ENCODE measurements at regions not wholly inside any gene's neighbourhood (a gene's known extent, or its start where the extent isn't known, plus 50 kb on each side); places are given as distances from the start of the nearest gene placed in this dataset.
"Not testable (repeated sequence)": the region's sequence is repeated elsewhere in the genome, so short reads cannot be mapped to it uniquely, and the experiment has no call there.

- DNase-seq: not testable (repeated sequence)
Observed at GRCh38 chr2:89756616-89757015, 1065.1 kb downstream of the RPIA start.

DNA sequence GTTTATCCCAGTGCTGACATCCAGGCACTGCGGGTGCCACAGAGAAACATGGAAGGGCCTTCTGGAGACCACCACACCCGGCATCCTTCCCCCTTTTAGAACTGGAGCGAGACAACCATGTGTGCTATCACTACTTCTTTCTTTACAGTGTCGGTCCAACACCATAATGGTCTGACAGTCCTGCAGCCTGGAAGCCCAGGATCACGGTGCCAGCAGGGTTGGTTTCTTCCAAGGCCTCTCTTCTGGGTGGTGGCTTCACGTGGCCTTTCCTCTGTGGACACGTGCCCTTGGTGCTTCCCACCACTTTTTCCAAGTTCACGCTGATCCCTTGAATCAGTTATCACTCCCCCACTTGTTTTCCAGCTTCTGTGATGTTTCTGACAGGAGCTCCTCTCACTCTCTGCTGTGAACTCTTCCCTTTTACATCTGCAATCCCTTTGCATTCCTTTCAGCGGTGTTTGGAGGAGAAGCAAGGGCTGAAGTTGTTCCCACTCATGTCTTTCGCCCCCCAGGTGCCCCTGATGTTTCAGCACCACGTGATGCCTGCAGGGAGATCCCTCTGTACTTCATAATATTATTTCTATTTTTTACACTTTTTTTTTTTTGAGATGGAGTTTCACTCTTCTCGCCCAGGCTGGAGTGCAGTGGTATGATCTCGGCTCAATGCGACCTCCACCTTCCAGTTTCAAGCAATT is 1067.0 kb downstream of the RPIA start:
- DNase-seq: not testable (repeated sequence)

GRCh38 chr2:89760762-89761161 is 1069.3 kb downstream of the RPIA start:
- not testable (repeated sequence) for DNase-seq

DNA sequence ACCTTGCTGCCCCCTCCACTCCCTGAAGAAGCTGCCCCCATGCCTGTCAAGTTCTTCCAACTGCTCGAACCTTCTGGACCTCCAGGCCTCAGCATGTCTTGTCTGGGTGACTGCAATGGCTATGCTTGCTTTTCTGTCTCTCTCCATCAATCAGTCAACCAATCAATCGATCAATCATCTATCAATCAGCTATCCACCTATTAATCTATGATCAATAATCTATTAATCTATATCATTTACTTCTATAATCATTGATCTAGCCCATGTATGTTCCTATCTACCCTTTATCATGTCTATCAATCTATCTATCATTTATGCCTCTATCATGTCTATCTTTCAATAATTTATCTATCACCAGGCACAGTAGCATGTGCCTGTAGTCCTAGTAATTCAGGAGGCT is 1069.7 kb downstream of the RPIA start:
- not testable (repeated sequence) for DNase-seq

GRCh38 chr2:89761863-89762262 is 1070.4 kb downstream of the RPIA start:
- DNase-seq: not testable (repeated sequence)

DNA sequence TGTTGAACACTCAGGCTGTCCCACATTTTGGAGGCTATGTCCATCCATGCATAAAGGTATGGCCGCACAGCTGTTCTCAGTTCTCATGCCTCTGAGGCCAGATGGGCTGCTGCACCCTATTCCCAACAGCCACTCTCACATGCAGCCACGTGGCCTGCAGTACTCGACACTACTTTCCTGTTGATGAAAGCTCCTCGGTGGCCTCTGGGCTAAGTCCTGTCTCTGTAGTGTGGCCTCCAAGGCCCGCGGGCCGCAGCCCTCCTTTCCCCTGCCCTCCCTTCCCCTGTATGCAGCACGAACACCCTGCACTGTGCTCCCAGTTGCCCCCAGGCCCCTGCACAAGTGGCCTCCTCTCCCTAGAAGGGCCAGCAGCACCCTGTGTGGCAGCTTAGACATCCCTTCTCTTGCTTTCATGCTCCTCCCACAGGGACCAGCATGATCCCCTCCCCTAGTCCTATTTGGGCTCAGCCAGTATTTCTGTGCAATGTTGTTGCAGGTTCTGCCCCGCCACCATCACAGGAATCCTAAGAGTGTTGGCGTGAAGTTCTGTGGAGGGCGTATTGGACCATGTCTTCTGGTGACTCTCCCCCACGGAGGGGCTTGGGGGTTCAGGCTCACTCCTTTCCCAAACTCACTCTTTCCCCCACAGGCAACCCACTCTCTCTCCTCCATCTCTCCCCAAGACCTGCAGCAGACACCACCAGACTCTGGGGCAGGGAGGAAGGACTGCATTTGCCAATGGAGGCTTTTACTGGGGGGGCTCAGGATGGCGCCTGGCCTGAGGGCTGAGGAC is 1071.2 kb downstream of the RPIA start:
- not testable (repeated sequence) for DNase-seq

- no peak for DNase-seq
Observed at GRCh38 chr2:89763254-89763580, 1071.7 kb downstream of the RPIA start.

DNA sequence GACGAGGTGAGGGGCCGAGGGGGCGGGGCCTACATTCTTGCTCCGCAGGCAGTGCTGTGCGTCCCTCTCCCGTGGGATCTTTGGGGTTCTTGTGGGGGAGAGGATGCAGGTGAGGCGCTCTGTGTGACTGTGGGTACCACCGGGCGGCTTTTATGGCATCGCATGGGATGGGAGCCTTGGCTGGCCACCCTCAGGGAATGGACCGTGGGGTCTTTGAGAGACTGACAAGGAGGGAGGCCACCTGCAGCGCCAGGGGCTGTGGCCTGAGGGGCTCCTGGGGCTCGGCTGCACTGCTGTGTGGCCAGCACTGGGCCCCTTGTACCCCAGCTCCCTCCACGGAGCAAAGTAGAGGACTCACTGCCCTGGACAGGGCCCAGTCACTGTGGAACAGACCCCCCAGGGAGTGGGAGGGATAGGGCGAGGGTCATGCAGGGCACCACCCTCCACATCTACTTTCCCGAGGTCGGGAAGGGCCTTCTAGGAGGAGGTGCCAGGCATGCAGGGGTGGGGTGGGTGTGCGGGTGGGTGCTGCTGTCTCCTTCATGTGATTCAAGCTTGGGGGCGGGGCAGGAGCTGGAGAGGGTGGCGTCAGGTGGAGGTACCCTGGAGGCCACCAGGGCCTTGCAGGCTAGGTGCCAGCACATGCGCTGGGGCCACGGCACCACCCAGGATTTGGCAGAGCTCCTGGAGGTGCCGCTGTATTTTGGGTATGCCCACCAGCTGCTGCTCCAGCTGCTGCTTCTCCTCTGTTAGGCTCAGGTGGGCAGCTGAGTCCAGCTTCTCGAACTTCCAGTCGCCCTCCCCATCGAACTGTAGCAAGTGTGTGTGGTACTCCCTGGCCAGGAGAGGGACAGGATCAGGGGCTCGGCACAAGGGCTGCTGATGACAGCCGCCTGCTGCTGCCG is 1072.4 kb downstream of the RPIA start:
- no peak for DNase-seq

- not testable (repeated sequence) for DNase-seq
Observed at GRCh38 chr2:89764571-89765360, 1073.3 kb downstream of the RPIA start.

DNA sequence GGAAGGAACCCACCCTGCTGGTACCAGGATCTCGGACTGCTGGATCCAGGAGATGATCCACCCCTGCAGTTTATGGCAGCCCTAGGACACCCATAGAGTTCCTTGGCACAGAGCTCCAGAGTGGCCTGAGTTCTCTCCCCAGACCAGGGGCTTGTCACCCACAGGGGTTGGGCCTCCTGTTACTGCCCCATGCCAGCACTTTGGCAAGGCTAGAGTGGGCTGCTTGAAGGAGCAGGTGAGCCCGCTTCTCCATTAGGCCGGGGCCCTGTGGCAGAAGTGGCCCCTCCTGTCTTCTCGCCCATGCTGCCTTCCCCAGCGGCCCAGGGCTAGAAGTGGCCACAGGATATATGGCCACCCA is 1073.9 kb downstream of the RPIA start:
- not testable (repeated sequence) for DNase-seq

DNA sequence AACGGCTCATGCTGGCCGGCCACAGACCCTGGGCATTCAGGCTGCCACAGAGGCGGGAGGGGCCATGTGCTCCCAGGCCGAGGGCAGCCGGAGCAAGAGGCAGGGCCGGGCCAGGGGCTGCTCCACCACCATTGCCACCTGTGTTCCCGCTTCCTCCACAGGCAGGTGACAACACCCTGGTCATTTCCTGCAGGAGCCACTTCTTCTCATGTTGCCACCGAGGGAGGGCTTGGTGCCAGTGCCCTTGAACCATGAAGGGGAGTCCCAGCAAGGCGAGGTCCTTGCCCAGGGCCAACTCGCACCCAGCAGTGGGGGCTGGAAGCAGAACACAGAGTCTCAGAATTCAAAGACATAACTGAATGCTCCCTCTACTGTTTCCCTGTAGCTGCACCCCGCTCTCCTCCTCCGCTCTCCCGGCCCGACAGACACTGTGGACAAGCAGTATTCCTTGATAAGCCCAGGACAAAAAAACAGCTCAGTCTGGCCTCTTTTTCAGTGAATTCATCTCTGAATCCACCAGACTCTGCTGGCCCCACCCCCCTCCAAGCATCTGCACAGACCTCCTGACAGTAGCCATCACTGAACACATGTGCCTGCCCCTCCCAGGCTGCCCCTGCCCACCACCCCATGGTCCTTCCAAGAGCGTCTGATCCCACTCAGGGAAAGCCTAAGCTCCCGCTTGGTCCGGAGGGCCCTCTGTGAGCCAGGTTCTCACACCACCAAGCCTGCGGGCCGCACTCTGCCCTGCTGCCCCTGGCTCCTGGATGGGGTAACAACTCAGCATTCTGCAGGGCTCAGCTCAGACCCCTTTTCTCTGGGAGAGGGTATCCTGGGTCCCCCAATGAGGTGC is 1074.9 kb downstream of the RPIA start:
- not testable (repeated sequence) for DNase-seq

- DNase-seq: not testable (repeated sequence)
Observed at GRCh38 chr2:89767058-89767457, 1075.6 kb downstream of the RPIA start.

- no peak for DNase-seq
Observed at GRCh38 chr2:89767572-89768435, 1076.3 kb downstream of the RPIA start.

DNA sequence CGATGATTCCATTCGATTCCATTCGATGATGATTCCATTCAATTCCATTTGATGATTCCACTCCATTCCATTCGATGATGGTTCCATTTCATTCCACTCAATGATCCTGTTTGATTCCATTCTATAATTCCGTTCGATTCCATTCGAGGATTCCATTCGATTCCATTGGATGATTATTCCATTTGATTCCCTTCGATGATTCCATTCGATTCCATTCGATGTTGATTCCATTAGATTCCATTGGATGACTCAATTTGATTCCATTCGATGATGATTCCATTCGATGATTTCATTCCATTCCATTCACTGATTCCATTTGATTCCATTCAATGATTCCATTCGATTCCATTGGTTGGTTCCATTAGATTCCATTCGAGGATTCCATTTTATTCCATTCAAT is 1084.4 kb downstream of the RPIA start:
- DNase-seq: no peak

- DNase-seq: no peak
Observed at GRCh38 chr2:89780318-89780717, 1088.8 kb downstream of the RPIA start.

DNA sequence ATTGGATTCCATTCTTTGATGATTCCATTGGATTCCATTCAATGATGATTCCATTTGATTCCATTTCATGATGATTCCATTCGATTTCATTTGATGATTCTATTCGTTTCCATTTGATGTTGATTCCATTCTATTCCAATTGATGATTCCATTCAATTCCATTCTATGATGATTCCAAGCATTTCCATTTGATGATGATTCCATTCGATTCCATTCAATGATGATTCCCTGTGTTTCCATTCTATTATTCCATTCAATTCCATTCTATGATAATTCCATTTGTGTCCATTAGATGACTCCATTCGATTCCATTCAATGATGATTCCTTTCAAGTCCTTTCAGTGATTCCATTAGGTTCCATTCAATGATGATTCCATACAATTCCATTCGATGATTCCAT is 1090.5 kb downstream of the RPIA start:
- DNase-seq: no peak

GRCh38 chr2:89784960-89785359 is 1093.5 kb downstream of the RPIA start:
- DNase-seq: no peak

DNA sequence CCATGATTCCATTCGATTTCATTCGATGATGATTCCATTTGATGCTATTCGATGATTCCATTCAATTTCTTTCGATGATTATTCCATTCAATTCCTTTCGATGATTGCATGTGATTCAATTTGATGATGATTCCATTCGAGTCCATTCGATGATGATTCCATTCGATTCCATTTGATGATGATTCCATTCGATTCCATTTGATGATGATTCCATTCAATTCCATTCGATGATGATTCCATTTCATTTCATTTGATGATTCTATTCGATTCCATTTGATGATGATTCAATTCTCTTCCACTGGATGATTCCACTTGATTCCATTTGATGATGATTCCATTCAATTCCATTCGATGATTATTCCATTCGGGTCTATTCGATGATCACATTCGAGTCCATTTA is 1094.1 kb downstream of the RPIA start:
- not testable (repeated sequence) for DNase-seq

DNA sequence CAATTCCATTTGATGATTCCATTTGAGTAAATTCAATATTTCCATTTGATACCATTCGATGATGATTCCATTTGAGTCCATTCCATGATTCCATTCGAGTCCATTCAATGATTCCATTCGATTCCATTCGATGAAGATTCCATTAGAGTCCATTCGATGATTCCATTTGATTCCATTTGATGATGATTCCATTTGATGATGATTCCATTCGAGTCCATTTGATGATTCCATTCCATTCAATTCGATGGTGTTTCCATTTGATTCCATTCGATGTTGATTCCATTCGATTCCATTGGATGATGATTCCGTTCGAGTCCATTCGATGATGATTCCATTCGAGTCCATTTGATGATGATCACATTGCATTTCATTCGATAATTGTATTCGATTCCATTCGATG is 1095.2 kb downstream of the RPIA start:
- not testable (repeated sequence) for DNase-seq

DNA sequence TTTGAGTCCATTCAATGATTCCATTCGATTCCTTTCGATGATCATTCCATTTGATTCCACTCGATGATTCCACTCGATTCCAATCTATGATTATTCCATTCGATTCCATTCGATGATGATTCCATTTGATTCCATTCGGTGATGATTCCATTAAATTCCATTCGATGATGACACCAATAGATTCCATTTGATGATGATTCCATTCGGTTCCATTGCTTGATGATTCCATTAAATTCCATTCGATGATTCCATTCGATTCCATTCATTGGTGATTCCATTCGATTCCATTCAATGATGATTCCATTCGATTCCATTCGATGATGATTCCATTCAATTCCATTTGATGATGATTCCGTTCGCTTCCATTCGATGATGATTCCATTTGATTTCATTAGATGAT is 1104.1 kb downstream of the RPIA start:
- not testable (repeated sequence) for DNase-seq

All from NCI-H2171 treated with DMSO at 0.1 percent for 48 hours (cell line).